D721Med (cell line): ENCODE measurements at regions not wholly inside any gene's neighbourhood (a gene's known extent, or its start where the extent isn't known, plus 50 kb on each side); places are given as distances from the start of the nearest gene placed in this dataset.

ENCODE experiments used
- DNase-seq: peaks from one replicate; pipeline ENCODE4 v3.0.0; 2011; ENCODE audit warnings: low spot score; ENCODE audit not compliant: insufficient read length
- FAIRE-seq: peaks from 2 replicates; lab custom pipeline; 2011; peaks lifted over from hg19 to GRCh38; lab: Jason Lieb, UNC
- CTCF ChIP-seq: IDR thresholded peaks from 2 replicates; pipeline ENCODE4 v1.5.1; 2012; ENCODE audit warnings: mild to moderate bottlenecking, control low read depth; ENCODE audit not compliant: insufficient read depth; ENCODE audit errors: missing control alignments

DNA sequence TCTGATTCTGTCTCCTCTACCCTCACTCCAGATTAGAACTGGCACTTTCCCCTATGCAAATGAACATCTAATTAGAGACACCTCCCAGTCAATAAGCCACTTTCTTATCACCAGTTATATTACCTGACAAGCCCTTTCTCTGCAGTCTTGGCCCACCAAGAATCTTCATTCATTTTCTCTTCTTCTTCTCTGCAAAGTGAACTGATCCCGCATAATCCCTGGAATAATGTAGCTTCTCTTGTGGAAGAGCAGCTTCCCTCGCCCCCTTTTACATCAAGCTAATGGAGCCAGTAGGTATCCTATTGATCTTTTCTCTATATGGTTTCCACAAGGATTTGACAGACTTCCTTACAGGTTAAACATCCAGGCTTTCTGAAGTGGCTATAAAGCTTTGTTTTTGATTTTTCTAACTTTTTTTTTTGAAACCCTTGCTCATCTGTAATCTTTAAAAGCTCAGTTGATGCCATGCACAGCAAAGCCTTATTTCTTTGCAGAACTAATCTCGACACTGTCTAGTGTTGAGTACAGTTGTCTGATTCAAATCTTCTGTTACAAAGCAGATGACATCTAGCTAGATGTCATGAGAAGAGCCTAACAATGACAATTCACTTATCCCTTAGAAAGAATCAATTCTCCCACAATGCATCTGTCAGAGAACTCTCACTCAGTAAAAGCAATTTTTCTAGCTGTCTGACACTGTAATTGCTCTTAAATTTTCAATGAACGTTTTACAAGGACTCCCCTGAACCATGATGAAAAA is 281.4 kb downstream of the ISL1 start:
- no peak for DNase-seq
- no peak for TF ChIP-seq CTCF
- no peak for FAIRE-seq

- no peak for FAIRE-seq
- no peak for DNase-seq
- no peak for TF ChIP-seq CTCF
Observed at GRCh38 chr5:51665251-51665593, 282.0 kb downstream of the ISL1 start.

DNA sequence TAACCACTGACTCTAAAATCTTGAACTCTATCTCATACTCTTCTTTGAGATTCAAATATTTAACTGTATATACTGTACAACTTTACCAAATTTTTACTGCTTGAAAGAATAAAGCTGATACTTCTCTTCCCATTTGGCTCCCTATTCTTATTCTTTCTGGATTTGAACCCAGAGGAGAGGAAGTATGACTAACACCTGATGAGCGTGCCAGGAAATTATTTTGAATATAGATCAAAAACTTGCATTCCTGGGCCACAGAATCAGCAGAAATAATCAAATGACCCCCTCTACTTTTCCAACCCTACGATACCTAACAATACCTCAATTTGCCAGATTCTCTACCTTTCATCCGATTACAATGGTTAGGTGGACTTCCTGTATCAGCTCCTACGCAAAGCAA is 285.8 kb downstream of the ISL1 start:
- no peak for TF ChIP-seq CTCF
- DNase-seq (no peak), FAIRE-seq (no peak)

DNA sequence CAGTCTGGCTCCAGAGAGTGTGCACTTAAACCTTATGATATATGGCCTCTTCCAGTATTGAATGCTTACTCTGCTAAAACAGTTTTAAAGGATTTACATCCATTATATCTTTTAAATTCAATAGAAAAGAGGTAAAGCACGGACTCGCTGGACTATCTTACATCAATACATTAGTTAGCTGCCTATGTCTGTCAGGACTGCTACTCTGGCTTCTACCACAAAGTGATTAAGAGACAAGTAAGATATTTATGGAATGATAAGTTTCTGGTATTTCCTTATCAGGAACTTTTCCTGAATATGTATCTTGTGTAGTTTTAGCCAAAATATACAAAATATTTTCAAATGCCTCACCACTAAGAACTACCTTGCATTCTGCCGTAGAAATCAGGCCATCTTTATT is 295.1 kb downstream of the ISL1 start:
- FAIRE-seq: no peak

GRCh38 chr5:51679286-51679685 is 296.0 kb downstream of the ISL1 start:
- TF ChIP-seq CTCF: no peak

More for the DNA sequence above, 295.1 kb downstream of the ISL1 start:
- TF ChIP-seq CTCF: no peak
- DNase-seq: no peak

DNA sequence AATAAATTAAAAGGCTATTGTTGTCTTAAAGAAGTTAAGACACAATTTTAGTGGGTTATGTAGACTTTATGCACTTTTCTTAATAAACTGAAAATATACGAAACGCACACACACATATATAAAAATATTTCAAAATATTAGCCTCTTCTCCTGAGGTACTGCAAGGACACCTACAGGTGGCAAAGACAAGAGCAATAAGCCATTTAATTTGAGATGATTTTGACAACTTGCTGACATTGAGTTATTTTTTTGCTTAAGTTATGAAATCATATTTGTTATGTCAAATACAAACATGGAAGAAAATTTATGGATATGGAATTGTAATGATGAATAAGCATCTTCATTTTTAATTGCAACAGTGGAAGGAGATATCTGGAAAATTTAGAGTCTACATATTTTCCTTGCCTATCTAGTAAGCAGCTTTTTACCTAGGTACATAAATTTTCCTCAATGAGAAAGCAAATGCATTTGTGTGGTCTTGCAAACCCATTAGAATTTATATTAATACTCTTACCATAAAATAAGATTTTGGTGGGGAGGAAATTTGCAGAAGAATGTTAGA is 301.6 kb downstream of the ISL1 start:
- DNase-seq (no peak), FAIRE-seq (no peak)
- TF ChIP-seq CTCF: no peak

More at GRCh38 chr5:51679286-51679685, 296.0 kb downstream of the ISL1 start:
- FAIRE-seq: no peak
- DNase-seq: no peak

DNA sequence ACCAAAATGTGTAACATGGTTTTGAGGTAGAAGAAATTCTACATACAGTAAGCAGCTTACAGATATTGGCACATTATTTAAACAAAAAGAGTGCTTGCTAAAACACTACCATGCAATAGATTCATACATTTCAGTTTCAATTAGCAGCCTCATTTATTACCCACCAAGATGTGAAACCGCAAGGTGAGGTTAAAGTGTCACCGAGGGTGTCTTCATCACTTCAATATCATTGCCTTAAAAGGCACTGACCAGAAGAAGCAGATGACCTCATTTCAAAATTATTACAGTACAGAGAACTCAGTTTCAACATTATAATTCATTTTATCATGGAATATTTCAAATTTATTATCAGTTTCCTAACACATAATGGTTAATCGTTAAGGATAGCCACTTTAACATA is 302.2 kb downstream of the ISL1 start:
- no peak for FAIRE-seq
- TF ChIP-seq CTCF: no peak
- no peak for DNase-seq
